HG02943 (cell line): ENCODE measurements at regions not wholly inside any gene's neighbourhood (a gene's known extent, or its start where the extent isn't known, plus 50 kb on each side); places are given as distances from the start of the nearest gene placed in this dataset.

ENCODE experiments used
- ATAC-seq: cut with Tn5 transposase; IDR thresholded peaks from one replicate; pipeline ENCODE4 v1.9.1; 2021; ENCODE audit warnings: mild to moderate bottlenecking, low read depth, moderate library complexity; ENCODE audit not compliant: unreplicated experiment

DNA sequence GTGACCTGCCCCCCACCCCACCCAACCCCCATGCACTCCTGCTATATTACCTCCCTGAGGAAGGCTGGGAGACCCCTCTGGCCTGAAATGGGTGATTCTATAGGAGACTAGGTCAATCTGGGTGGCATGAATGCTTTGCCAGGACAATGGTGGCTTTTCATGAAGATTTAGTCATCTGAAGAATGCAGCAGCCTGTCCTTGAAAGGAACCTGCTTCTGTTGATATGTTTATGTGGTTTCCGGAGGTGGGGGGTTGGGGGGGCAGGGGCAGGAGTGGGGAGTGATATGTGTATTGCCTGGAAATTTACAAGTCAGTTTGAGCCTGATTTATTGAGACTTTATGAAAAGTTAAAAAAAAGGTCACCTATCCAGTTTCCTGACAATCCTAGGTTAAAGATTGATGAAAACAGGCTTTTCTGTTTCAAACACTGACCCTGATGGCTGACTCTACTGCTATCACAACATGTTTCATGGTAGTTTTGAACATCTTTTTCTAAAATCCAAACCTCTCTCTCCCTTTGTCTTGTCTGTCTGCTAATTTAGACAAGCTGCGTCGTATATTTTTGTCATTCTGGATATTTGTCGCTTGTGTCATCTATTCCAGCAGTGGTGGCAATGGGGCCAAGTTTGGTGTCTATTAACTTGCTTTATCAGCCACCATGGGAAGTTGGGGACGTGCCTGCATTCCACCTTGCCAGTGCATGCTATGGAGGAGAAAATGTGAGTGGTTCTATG is 153.7 kb upstream of the EGFLAM start:
- no peak for ATAC-seq

DNA sequence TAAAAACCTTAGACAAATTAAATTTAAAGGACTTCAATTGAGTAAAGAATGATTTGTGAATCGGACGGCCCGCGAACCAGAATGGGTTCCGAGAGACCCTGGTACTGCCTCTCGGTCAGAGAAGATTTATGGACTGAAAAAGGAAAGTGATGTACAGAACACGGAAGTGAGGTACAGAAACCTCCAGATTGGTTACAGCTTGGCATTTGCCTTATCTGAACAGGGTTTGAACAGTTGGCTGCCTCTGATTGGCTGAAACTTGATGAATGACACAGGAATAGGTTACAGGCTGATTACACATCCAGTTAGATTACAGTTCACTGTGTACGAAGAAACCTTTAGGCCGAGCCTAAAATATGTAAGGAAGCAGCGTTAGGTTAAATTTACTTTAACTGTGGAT is 156.5 kb upstream of the EGFLAM start:
- ATAC-seq, result no peak

DNA sequence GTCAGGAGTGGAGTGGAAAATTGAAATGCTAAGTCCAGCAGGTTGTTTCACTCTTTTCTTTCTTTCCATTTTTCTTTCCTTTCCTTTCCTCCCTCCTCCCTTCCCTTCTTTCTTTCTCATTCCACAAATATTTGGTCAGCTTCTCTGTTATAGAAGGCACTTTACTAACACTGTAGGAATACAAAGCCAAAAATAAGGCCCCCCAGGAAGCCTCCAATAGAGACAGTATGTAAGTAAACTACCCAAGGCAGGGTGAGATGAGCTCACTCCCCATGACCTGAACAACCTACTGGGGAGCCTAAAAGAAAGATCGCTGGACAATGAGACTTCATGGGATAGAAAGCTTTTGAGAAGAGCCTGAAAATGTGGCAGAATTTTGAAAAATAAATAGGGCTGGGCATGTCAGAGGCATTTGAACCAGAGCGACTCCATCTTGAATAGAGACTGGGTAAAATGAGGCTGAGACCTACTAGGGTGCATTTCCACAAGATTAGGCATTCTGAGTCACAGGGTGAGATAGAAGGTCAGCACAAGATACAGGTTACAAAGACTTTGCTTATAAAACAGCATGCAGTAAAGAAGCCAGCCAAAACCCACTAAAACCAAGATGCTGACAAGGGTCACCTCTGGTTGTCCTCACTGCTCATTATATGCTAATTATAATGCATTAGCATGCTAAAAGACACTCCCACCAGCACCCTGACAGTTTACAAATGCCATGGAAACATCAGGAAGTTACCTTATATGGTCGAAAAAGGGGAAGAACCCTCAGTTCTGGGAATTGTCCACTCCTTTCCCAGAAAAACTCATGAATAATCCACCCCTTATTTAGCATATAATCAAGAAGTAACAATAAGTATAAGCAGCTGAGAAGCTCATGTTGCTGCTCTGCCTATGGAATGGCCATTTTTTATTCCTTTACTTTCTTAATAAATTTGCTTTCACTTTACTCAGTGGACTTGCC is 158.9 kb upstream of the EGFLAM start:
- ATAC-seq, result no peak

DNA sequence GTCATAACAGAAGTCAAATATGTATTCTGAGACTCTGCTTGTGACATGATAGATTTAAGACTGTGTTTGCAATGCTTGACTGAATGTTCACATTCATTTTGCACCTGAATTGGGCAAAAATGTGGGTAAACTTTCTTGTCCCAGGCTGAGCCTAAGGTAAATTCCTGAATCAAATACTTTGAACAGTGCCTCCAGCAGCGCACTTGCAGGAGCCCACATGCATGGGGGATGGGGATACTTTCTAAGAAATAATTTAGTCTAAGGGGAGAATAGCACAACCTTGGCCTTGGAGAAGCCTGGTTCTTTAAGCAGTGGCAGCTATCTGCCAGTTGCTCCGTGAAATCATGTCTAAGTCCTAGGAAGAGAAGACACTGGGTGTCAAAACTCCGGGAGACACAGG is 163.5 kb upstream of the EGFLAM start:
- ATAC-seq, result no peak

DNA sequence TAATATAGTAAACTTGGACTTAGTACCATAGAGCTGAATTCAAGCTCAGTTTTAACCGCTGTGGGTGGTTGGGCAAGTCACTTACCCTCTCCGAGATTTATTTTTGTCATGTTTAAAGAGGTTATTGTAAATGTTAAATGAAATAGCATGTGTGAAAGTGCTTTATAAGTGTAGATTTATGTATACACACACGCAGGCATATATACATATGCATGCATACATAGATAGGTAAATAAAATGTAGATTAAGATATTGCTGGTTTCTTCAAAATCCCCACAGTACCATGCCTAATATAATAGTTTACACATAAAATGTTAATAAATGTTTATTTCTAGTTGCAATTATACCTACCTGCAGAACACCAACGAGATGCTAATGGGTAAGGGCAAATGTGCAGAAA is 164.5 kb upstream of the EGFLAM start:
- ATAC-seq, result no peak

DNA sequence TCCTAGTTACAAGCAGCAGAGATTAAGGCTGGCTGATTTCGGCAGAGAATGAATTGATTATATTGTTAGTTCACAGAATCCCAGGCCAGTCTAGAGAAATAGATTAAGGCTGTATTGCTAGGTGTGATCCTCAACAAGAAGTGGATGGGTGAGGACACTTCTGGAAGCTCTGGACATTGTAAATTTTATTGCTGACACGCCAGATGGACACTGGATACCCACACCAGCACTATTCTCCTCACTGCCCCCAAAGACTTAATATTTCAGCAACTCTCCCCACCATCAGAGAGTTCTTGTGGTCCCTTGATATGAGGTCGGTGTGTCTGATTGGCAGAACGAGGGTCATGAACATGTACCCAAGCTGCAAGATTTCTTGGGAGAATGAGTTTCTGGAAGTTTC is 171.6 kb upstream of the EGFLAM start:
- ATAC-seq, result no peak

DNA sequence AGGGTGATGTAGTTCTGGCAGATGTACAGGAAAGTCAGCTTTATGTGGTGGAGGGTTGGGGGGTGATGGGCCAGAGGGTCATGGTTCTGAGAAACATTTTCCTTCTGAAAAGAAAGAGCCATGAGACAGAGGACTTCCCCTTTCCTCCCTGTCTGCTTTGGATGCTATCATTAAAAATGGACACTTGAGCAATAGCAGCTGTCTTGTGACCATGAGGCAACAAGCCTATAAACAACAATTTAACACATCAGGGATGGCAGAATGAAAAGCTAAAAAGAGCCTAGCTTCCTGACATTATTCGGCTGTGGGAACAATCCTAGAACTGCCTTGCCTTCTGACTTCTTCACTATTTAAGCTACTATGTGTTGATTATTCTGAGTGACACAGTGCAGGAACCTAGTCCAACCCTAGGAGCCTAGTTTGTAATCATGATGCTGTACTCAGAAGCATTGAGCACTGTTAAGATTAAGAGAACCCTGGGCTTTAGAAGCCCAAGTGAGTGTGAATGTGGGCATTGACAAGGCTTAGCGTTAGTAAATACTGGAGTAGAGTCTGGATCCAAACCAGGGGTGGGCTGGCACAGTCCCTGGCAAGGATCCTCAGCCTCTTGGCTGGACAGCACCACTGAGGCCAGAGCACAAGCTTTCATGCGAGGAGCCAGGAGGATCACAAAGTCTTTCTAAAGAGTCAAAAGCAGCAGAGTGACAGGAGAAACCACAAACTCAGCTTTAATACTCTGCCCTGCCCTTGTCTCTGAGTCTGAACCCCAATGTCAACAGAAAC is 178.5 kb upstream of the EGFLAM start:
- ATAC-seq, result no peak

DNA sequence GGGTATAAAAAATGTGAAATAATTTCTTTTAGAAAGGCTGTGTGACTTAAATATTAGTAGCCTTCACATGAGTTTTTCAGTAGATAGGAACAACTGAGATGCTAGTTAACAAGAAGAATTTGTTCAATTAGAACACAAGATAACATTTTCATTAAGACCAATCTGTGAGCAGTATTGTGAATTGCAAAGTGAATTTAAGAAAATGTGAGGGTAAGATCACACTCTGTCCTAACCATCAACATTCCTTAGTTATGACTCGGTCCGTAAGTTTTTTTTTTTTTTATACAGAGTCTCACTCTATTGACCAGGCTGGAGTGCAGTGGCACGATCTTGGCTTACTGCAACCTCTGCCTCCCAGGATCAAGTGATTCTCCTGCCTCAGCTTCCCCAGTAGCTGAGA is 180.2 kb upstream of the EGFLAM start:
- ATAC-seq, result no peak

DNA sequence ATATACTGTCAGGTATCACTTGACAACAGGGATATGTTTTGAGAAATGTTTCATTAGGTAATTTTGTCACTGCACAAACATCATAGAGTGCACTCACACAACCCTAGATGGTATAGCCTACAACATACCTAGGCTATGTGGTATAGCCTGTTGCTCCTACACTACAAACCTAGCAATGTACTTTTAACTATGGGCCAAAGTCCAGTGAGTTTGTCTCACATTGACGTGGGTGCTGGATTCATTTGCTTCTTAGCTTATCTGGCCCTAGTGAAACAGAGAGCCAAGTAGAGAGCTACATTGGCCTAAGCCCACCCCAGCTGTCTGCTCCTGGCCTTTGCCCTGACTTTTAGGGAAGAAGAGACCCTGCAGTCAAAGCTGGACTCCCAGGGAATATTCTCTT is 180.7 kb upstream of the EGFLAM start:
- no peak for ATAC-seq

DNA sequence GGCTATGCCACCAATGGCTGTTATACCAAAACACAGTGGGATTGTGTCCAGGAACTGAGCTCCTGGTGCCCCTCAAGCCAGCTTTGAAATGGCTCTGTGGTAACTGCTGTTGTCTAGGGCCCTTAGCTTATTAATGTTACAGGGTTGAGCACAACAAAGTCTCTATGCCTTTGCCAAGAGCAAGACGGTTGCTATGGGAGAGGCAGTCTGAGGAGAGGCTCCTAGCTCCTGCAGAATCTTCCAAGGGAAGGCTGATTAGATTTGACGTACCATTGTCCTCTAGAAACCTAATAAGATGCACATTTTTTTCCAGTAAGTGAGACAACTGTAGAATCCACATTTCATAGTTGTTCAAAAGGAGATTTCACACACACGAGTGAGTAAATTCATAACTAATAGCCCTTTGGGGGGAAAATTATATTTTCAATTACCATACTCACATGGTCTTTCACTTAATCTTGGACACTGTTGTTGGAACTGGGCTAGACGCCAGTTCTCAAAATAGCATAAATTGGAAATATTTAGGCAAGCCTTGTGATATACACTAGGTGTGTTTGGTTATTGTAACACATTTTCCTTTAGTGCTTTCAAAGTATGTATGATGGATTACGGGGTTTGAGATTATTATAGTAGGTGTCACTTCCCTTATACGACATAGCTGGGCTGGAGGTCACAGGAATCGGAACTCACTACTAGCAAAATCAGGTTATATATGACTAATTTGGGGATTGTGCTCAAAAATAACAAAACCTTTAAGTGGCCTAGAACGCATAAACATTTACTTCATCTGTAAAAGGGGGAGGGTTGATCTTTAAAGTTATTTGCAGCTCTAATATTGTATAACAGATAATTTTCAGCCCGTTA is 186.3 kb upstream of the EGFLAM start:
- no peak for ATAC-seq

DNA sequence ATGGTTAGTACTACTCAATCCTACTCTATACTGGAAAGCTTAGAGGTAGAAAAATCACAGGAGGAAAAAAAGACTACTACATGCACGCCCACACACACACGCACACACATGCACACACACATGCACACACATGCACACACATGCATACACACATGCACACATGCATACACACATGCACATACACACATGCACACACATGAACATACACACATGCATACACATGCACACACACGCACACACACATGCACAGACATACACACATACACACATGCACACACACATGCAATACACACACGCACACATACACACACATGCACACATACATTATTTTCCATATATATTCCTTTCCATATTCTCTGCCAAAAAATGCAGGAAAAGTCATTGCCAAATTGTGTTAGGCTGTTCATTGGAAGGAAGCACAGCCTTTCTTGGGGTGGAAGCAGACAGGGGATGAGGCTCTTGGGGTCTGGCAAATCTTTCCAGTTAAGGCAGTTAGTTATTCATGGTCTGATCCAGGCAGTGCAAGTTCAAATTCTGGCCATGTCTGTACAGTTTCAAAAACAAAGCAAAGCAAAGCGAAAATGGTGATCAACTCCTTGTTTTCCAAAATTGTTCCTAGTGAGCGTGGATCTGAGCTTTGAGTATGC is 187.9 kb upstream of the EGFLAM start:
- ATAC-seq, result no peak

DNA sequence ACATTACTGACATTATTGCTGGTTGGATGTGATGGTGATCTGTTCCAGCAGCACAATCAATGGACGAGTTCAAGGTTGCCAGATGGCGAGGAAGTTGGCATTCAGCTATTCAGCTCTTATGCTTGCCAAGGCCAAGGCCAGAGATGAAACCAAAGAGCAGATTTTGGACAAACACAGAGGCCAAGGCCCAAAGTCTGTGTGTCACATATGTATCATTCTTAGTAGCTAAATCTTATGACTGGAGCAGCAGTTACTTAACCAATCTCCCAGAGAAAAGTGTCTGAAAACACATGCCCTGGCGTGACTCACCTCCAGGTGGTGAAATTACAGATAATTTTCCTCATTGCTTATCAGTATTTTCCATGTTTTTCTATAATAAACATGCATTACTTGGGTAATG is 189.0 kb upstream of the EGFLAM start:
- ATAC-seq, result no peak

DNA sequence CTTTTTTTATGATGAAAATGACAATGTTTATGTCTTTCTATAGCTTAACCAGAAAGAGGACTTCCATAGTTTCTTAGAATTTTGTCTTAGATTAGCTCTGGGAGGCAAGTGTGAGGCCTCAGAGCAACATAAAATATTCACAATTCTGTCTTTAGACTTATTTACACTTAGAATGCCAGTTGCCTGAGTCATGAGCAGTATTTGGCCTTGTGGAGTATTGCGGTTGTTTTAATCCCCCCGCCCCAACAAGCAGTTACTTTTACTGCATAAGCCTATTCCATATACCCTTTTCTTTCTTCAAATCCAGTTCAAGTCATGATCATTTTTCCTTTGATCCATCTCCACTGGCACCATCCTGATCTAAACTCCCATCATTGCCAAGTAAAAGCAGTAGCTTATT is 198.0 kb upstream of the EGFLAM start:
- ATAC-seq, result no peak

DNA sequence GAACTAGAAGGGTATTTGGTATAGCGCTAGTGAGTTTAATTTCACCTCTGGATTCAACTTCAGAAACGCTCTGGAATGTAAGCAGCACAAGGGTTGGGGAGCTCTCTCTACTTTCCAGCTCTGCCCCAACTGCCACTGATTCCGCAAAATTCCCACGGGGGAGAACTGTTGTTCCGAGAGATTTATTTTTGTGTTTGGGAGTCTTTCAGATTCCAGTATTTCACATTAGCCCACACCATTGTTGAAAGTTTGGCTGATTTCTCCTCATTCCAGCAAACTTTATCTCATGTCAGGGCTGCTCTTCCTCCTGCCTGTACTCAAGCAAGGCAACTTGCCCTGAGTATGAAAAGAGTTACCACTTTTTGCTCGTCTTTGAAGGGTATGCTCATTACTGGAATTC is 198.5 kb upstream of the EGFLAM start:
- no peak for ATAC-seq

DNA sequence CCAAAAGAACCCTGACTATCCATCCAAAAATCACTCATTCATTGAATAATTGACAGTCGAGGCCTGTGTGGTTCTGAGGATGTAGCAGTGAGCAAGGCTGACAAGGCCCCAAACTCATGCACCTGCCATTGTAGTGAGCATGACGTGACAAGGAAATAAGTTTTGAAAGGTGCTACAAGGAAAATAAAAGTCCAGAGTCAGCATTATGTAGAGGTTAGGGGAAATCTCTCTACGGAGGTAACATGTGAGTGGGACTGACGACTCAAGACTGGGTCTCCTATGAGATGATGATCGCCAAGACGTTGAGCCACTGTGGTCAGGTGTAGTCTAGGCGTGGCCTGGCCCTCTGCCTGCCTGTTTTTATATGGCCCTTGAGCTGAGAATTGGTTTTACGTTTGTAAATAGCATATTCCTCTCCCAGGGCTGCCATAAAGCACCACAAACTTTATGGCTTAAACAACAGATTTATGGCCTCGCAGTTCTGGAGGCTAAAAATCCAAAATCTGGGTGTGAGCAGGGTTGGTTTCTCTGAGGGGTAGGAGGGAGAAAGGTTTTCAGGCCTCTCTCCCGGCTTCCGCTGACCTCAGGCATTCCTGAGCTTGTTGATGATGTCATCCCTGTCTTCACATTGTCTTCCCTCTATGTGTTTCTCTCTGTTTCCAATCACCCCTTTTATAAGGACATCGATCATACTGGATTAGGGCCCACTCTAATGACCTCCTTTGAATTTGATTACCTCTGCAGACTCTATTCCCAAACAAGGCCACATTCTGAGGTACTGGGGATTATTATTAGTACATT is 206.4 kb upstream of the EGFLAM start:
- no peak for ATAC-seq

DNA sequence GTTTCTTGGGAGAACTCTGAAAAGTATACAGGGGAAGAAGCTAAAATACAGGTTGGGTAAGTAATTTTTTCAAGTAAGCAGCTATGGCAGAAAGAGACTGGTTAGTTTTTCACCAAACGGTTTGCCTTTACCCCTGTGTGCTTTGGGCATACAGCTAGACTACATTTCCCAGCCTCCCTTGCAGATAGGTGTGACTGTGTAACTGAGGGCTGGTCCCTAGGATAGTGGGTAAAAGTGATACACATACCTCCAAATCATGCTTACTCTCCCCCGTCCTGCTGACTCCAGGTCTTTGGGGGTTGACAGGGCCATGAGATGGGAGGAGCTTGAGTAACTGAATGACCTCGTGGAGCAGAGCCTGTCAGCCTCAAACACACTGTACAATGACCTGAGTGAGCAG is 208.6 kb upstream of the GDNF start:
- no peak for ATAC-seq

DNA sequence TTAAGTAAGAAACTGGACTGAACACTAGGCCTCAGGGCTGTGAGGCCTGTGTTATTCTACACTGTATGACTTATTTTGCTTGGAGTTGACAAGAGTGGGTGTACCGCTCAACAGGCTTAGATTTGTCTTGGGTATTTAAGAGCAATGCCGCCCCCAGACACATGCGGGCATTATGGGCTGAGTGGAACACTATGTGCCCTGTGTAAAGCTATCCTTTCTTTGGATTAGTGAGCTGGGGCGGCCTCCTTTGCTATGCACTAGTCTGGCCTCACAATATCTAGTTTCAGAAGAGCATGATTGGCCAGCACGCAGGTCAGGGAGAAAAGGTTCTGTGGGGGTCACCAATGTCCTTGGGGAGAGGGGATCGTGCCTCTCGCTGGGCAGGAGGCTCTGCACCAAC is 206.3 kb upstream of the GDNF start:
- ATAC-seq, result no peak

DNA sequence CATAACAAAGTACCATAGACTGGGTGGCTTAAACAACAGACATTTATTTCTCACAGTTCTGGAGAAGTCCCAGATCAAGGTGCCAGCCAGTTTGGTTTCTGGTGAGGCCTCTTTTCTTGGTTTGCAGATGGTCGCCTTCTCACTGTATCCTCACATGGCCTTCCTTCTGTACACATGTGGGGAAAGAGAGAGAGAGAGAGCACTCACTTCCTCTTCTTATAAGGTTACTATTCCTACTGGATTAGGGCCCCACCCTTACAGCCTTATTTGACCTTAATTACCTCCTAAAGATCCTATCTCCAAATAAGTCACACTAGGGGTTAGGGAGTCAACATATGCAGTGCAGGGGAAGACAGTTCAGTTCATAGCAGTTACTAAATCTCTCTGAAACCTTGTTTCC is 205.6 kb upstream of the GDNF start:
- no peak for ATAC-seq

DNA sequence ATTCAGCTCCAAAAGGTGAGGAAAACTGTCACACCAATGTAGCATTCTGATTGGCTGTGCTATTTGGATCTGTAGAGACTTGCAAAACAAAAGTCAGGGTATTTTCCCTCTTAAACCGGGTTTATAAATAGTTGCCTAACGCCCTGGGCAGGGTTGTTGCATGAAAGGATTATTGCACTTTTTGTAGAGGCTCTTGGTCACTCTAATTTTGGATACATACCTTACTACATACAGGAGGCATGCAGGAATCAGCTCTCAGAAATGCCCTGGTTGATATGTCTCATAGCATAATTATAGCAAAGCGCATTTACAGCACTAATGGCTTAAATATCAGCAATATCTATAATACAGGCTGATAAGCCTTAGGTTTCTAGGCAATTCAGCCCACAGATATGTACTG is 200.0 kb upstream of the GDNF start:
- ATAC-seq, result no peak
